ENCODE measurements at regions not wholly inside any gene's neighbourhood (a gene's known extent, or its start where the extent isn't known, plus 50 kb on each side); places are given as distances from the start of the nearest gene placed in this dataset.

DNA sequence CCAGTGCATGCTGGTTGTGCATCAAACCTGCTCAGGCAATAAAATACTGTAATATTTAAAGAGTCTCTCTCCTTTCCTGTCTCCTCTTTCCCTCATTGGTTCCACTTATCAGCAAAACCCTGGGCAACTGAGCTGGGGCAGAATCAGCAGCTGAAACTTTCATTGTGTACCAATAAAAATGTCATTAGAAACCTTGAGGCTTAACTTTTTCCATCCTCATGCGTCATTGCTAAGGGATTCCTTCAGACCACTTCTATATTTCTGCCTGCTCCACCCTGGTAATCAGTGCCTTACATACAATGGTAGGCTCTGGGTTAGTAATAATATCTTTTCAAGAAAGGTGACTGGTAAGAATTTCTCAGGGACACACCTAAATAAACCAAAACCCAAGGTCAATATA lies 880.3 kb downstream of the RPA4 start:
- TF ChIP-seq POLR2A (IDR thresholded peaks at IDR 0.05; ENCODE audit: low read depth) (no peak), EP300 (IDR thresholded peaks at IDR 0.05) (no peak)
- TF ChIP-seq, protein P1, sequence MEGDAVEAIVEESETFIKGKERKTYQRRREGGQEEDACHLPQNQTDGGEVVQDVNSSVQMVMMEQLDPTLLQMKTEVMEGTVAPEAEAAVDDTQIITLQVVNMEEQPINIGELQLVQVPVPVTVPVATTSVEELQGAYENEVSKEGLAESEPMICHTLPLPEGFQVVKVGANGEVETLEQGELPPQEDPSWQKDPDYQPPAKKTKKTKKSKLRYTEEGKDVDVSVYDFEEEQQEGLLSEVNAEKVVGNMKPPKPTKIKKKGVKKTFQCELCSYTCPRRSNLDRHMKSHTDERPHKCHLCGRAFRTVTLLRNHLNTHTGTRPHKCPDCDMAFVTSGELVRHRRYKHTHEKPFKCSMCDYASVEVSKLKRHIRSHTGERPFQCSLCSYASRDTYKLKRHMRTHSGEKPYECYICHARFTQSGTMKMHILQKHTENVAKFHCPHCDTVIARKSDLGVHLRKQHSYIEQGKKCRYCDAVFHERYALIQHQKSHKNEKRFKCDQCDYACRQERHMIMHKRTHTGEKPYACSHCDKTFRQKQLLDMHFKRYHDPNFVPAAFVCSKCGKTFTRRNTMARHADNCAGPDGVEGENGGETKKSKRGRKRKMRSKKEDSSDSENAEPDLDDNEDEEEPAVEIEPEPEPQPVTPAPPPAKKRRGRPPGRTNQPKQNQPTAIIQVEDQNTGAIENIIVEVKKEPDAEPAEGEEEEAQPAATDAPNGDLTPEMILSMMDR (IDR thresholded peaks at IDR 0.05) = no peak

Data from esophagus muscularis mucosa (tissue), 4 donors.